ENCODE measurements at regions not wholly inside any gene's neighbourhood (a gene's known extent, or its start where the extent isn't known, plus 50 kb on each side); places are given as distances from the start of the nearest gene placed in this dataset.

- H3K9me3 Mint-ChIP-seq, result peaks cover under 1% of the 10 kb centered on the region
- no peaks in the 10 kb centered on the region for H3K27me3 Mint-ChIP-seq (ENCODE audit: insufficient read depth)
- Histone ChIP-seq H3K36me3 (ENCODE audit: control insufficient read depth, insufficient read depth, low read length) (no peaks in the 10 kb centered on the region), H3K9me3 (ENCODE audit: control insufficient read depth, low read length) (peaks cover 9% of the 10 kb centered on the region), H3K4me1 (ENCODE audit: control insufficient read depth, insufficient read depth, low read length) (no peaks in the 10 kb centered on the region), H3K4me3 (ENCODE audit: low read length) (no peak overlapping the region), H3K27ac (ENCODE audit: low read depth, low read length) (no peak overlapping the region), H3K9ac (ENCODE audit: extremely low read depth, low read length, poor library complexity, severe bottlenecking) (no peak overlapping the region), H3K27me3 (ENCODE audit: control insufficient read depth, insufficient read depth, low read length, poor library complexity, severe bottlenecking) (no peaks in the 10 kb centered on the region)
- H3K4me3 Mint-ChIP-seq, result no peak overlapping the region
- peak; percentile 55 for DNase-seq
- H3K4me1 Mint-ChIP-seq, result no peaks in the 10 kb centered on the region
- TF ChIP-seq CTCF (conservative IDR thresholded peaks at IDR 0.05), result peak; percentile 77
- no peak overlapping the region for H3K27ac Mint-ChIP-seq
- WGBS, 2 experiments (ENCODE audit: insufficient coverage in 1 of 2, insufficient read length in 1 of 2), result 47 to 70% methylated on average over 2 to 3 of the region's 3 CpGs
- no peaks in the 10 kb centered on the region for H3K36me3 Mint-ChIP-seq (ENCODE audit: low read depth)
These were observed 238.7 kb downstream of the FAM181B start for GRCh38 chr11:82494988-82495432.

- no peaks in the 10 kb centered on the region for H3K27me3 ChIP-seq (ENCODE audit: control insufficient read depth, insufficient read depth, low read length, poor library complexity, severe bottlenecking)
- no peak overlapping the region for H3K27ac Mint-ChIP-seq
- H3K4me1 ChIP-seq (ENCODE audit: control insufficient read depth, insufficient read depth, low read length), result no peaks in the 10 kb centered on the region
- no peaks in the 10 kb centered on the region for H3K36me3 Mint-ChIP-seq (ENCODE audit: low read depth)
- no peaks in the 10 kb centered on the region for H3K4me1 Mint-ChIP-seq
- H3K27me3 Mint-ChIP-seq (ENCODE audit: insufficient read depth), result peaks cover 3% of the 10 kb centered on the region
- no peak overlapping the region for H3K4me3 ChIP-seq (ENCODE audit: low read length)
- DNase-seq, result no peak
- H3K9me3 Mint-ChIP-seq, result no peaks in the 10 kb centered on the region
- no peak for TF ChIP-seq CTCF (conservative IDR thresholded peaks at IDR 0.05)
- H3K9ac ChIP-seq (ENCODE audit: extremely low read depth, low read length, poor library complexity, severe bottlenecking), result no peak overlapping the region
- H3K27ac ChIP-seq (ENCODE audit: low read depth, low read length), result no peak overlapping the region
- 91% methylated on average over 1 of the region's 3 CpGs; no CpG with 5 or more reads in 1 of the 2 experiments for WGBS, 2 experiments (ENCODE audit: insufficient coverage in 1 of 2, insufficient read length in 1 of 2)
- no peak overlapping the region for H3K4me3 Mint-ChIP-seq
- no peaks in the 10 kb centered on the region for H3K9me3 ChIP-seq (ENCODE audit: control insufficient read depth, low read length)
- no peaks in the 10 kb centered on the region for H3K36me3 ChIP-seq (ENCODE audit: control insufficient read depth, insufficient read depth, low read length)
These were observed 258.8 kb downstream of the FAM181B start for GRCh38 chr11:82474876-82475275.

- no peaks in the 10 kb centered on the region for H3K27me3 Mint-ChIP-seq (ENCODE audit: insufficient read depth)
- no peak for DNase-seq
- no peaks in the 10 kb centered on the region for H3K9me3 Mint-ChIP-seq
These were observed 268.2 kb downstream of the FAM181B start for GRCh38 chr11:82465481-82465880.

More at GRCh38 chr11:82465481-82465880, 268.2 kb downstream of the FAM181B start:
- no peaks in the 10 kb centered on the region for H3K4me1 Mint-ChIP-seq
- H3K27ac ChIP-seq (ENCODE audit: low read depth, low read length), result no peak overlapping the region
- no peak overlapping the region for H3K4me3 ChIP-seq (ENCODE audit: low read length)
- no peaks in the 10 kb centered on the region for H3K9me3 ChIP-seq (ENCODE audit: control insufficient read depth, low read length)
- TF ChIP-seq CTCF (conservative IDR thresholded peaks at IDR 0.05), result no peak
- no peaks in the 10 kb centered on the region for H3K36me3 Mint-ChIP-seq (ENCODE audit: low read depth)
- 80% methylated on average over 1 of the region's 2 CpGs; no CpG with 5 or more reads in 1 of the 2 experiments for WGBS, 2 experiments (ENCODE audit: insufficient coverage in 1 of 2, insufficient read length in 1 of 2)
- no peak overlapping the region for H3K27ac Mint-ChIP-seq
- H3K36me3 ChIP-seq (ENCODE audit: control insufficient read depth, insufficient read depth, low read length), result no peaks in the 10 kb centered on the region
- no peaks in the 10 kb centered on the region for H3K4me1 ChIP-seq (ENCODE audit: control insufficient read depth, insufficient read depth, low read length)
- H3K9ac ChIP-seq (ENCODE audit: extremely low read depth, low read length, poor library complexity, severe bottlenecking), result no peak overlapping the region
- H3K27me3 ChIP-seq (ENCODE audit: control insufficient read depth, insufficient read depth, low read length, poor library complexity, severe bottlenecking), result no peaks in the 10 kb centered on the region
- no peak overlapping the region for H3K4me3 Mint-ChIP-seq

Measured in endodermal cell (in vitro differentiated cells).